Muscle layer of colon (tissue), 2 donors: ENCODE measurements at regions not wholly inside any gene's neighbourhood (a gene's known extent, or its start where the extent isn't known, plus 50 kb on each side); places are given as distances from the start of the nearest gene placed in this dataset.
"Not testable (repeated sequence)": the region's sequence is repeated elsewhere in the genome, so short reads cannot be mapped to it uniquely, and the experiment has no call there.

Experiments used
- H3K27ac ChIP-seq: one replicate; pipeline ENCODE4 v1.7.0; 2013; ENCODE audit warnings: low read depth, mild to moderate bottlenecking, low read length, moderate library complexity
- H3K27me3 ChIP-seq, 2 donors: one replicate each; pipeline ENCODE4 v1.7.0; 2013; ENCODE audit warnings: low read length in 2 of 2, mild to moderate bottlenecking in 2 of 2; ENCODE audit not compliant: insufficient read depth in 2 of 2, control insufficient read depth in 1 of 2
- H3K36me3 ChIP-seq: one replicate; pipeline ENCODE4 v1.7.0; 2013; ENCODE audit warnings: mild to moderate bottlenecking, low read length; ENCODE audit not compliant: insufficient read depth
- H3K4me1 ChIP-seq: one replicate; pipeline ENCODE4 v1.7.0; 2013; ENCODE audit warnings: mild to moderate bottlenecking, low read length; ENCODE audit not compliant: insufficient read depth
- H3K4me3 ChIP-seq, 2 donors: one replicate each; pipeline ENCODE4 v1.7.0; 2013; ENCODE audit warnings: low read length in 2 of 2, low read depth in 1 of 2, mild to moderate bottlenecking in 1 of 2, moderate library complexity in 1 of 2
- H3K9ac ChIP-seq: one replicate; pipeline ENCODE4 v1.7.0; 2013; ENCODE audit warnings: low read length
- H3K9me3 ChIP-seq: one replicate; pipeline ENCODE4 v1.7.0; 2013; ENCODE audit warnings: mild to moderate bottlenecking, low read length
- donor health status: abdominal sarcoma.
- donor health status: Adenocarcinoma of cecum.

DNA sequence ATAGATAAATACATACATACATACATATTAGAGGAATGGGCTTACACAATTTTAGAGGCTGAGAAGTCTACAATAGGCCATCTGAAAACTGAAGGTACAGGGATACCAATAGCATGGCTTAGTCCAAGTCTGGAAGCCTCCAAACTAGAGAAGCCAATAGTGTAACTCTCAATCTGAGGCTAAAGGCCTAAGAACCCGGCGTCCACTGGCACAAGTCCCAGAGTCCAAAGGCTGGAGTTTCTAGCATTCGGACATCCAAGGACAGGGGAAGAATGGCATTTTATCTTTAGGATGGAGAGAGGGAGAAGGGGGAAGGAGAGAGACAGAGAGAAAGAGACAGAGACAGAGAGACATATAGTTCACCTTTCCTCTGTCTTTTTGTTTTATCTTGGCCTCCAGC lies 63.7 kb upstream of the SYT4 start:
- Histone ChIP-seq H3K36me3 (no peaks in the 10 kb centered on the region), H3K9me3 (no peaks in the 10 kb centered on the region), H3K4me1 (no peaks in the 10 kb centered on the region), H3K27me3 (no peaks in the 10 kb centered on the region), H3K27ac (no peak overlapping the region), H3K4me3 (no peak overlapping the region), H3K9ac (no peak overlapping the region)

DNA sequence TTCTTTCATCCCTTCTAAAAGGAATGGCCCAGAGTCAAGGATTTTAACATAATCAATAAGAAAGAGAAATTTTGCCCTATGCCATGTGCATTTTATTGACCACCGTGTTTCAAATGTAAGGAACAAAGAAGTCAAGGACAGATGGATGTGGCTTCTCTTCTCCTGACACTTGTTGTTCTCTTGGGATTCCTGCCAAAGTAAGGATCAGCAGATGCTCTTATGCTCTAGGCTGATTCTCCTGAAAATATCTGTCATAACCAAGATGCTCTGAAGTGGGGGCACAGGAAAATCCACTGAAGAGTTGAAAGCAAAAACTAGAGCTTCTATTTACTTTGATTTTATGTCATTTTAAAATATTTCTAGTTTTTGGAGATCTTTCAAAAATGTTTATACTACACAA lies 72.9 kb upstream of the SYT4 start:
- Histone ChIP-seq H3K27me3 (no peaks in the 10 kb centered on the region), H3K9me3 (no peaks in the 10 kb centered on the region), H3K27ac (no peak overlapping the region), H3K4me3 (no peak overlapping the region), H3K36me3 (no peaks in the 10 kb centered on the region), H3K4me1 (no peaks in the 10 kb centered on the region), H3K9ac (no peak overlapping the region)

DNA sequence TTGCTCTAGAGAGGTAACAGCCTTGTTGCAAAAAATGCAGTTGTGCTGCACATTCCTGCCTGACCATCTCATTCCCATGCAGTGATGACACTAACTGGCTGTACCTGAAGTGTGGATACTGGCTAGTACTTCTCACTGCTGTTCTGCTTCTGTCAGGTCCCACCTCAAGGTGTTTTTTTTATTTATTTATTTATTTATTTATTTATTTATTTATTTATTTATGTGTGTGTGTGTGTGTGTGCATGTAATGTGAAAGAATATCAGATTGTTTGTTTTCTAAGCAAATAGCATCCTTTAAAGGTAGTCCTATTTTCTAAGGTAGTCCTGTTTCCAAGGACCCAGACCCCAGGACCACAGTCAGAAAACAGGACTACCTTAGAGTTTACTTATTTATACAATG lies 87.2 kb upstream of the SYT4 start:
- H3K4me1 ChIP-seq = no peaks in the 10 kb centered on the region
- H3K9ac ChIP-seq = no peak overlapping the region
- H3K4me3 ChIP-seq = no peak overlapping the region
- H3K9me3 ChIP-seq = no peaks in the 10 kb centered on the region
- no peak overlapping the region for H3K27ac ChIP-seq
- no peaks in the 10 kb centered on the region for H3K27me3 ChIP-seq
- no peaks in the 10 kb centered on the region for H3K36me3 ChIP-seq

DNA sequence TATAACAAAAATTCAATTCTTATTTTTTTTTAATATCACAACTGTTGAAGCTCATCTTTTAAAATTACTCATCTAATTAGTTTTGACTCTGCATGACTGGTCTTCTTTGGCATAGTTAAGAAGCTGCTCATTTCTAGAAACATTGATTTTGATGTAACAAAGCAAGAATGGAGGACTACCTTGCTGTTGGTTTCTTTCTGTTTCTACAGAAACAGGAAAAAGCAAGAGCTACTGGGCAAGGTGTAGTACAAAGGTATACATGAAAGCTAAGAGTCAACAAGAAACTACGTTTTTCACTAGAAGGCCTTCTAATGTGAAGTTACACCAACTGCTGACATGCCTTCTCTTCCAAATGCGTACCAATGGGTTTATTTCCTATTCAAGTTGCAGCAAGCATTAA lies 90.6 kb upstream of the SYT4 start:
- H3K4me3 ChIP-seq = no peak overlapping the region
- H3K9me3 ChIP-seq = no peaks in the 10 kb centered on the region
- no peak overlapping the region for H3K9ac ChIP-seq
- H3K27me3 ChIP-seq = no peaks in the 10 kb centered on the region
- H3K27ac ChIP-seq = no peak overlapping the region
- H3K4me1 ChIP-seq = no peaks in the 10 kb centered on the region
- H3K36me3 ChIP-seq = no peaks in the 10 kb centered on the region

DNA sequence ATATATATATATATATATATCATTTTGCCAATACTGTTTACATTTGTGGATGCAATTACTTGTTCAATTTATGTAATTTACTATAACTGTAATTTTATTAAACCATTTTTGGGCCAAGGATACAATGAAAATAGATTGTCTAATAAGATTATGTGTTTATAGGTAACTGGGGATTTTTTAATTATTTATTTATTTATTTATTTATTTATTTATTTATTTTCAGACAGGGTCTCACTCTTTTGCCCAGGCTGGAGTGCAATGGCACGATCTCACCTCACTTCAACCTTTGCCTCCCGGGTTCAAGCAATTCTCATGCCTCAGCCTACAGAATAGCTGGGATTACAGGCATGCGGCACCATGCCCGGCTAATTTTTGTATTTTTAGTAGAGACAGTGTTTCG lies 92.0 kb upstream of the SYT4 start:
- H3K4me1 ChIP-seq = not testable (repeated sequence)

DNA sequence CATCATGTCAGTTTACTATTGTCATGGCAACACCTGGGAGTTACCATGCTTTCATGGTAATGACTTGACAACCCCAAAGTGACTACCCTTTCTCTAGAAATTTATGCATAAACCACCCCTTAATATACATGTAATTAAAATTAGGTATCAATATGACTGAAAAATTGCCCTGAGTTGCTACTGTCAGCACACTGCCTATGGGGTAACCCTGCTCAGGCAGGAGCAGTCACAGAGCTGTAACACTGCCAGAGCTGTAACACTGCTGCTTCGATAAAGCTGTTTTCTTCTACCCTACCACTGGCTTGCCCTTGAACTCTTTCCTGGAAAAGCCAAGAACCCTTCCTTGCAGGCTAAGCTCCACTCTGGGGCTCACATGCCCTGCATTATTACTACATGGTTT lies 95.5 kb upstream of the SYT4 start:
- no peaks in the 10 kb centered on the region for H3K36me3 ChIP-seq
- no peak overlapping the region for H3K9ac ChIP-seq
- H3K4me1 ChIP-seq = no peaks in the 10 kb centered on the region
- H3K27ac ChIP-seq = no peak overlapping the region
- no peaks in the 10 kb centered on the region for H3K9me3 ChIP-seq
- H3K4me3 ChIP-seq = no peak overlapping the region
- H3K27me3 ChIP-seq = no peaks in the 10 kb centered on the region

More for the DNA sequence above, 92.0 kb upstream of the SYT4 start:
- H3K27ac ChIP-seq, H3K36me3 ChIP-seq, H3K9ac ChIP-seq, H3K27me3 ChIP-seq, H3K4me3 ChIP-seq, H3K9me3 ChIP-seq: not testable (repeated sequence)

DNA sequence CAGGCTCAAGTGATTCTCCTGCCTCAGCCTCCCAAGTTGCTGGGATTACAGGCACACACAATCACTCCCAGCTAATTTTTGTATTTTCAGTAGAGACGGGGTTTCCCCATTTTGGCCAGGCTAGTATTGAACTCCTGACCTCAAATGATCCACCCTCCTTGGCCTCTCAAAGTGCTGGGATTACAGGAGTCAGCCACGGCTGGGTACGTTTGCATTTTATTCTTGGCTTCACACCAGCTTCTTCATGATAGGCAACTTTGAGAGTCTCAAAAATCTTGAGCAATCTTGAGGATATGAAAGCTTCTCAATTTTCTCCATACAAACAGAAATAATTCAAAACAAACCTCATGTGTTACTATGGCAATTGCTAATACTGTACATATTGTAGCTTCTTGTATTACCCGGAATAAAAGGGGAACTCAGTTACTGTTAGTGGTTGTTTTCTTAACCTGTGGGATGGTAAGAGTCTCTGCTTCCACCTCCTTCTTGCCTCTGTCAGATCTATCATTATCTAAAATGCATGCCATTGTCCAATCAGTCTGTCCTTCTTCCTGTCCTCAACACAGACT lies 102.9 kb upstream of the SYT4 start:
- no peaks in the 10 kb centered on the region for H3K36me3 ChIP-seq
- no peaks in the 10 kb centered on the region for H3K9me3 ChIP-seq
- H3K4me3 ChIP-seq = no peak overlapping the region

DNA sequence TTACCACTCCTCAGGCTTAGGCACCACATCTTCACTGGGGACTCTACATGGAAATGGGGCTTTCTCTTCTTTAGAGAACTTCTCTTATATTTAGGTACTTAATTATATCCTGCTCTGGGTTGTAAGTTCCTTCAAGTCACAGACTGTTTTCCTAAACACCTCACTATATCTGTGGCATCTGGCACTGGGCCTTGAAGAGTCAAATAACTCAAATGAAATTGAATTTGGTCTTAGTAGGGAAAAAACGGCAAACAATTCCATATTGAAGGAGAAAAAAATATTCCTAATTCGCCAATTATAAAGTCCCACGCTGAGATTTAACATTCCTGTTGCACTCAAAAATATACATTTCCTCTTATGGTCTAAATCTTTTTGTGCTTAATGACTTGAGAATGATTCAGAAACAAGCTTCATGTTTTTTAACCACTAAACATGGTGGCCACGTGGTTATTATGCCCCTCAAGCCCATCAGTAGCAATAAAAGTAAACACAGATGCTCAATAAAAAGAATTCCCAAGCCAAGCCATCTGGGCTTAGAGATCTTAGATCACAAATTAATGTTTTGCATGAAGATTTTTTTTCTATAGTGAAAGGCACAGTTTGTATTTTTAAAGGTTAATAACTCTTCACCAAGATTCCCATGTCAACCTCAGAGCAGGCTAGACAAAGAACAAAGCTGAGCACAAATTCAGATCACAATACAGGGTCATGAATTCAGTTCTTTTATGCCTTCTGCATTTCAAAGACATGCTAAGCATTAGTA lies 105.5 kb upstream of the SYT4 start:
- H3K27me3 ChIP-seq = no peaks in the 10 kb centered on the region
- H3K9me3 ChIP-seq = no peaks in the 10 kb centered on the region
- no peak overlapping the region for H3K4me3 ChIP-seq
- H3K27ac ChIP-seq = no peak overlapping the region
- H3K9ac ChIP-seq = no peak overlapping the region
- H3K4me1 ChIP-seq = no peaks in the 10 kb centered on the region
- H3K36me3 ChIP-seq = no peaks in the 10 kb centered on the region

More for the DNA sequence above, 102.9 kb upstream of the SYT4 start:
- Histone ChIP-seq H3K4me1 (no peaks in the 10 kb centered on the region), H3K27ac (no peak overlapping the region), H3K9ac (no peak overlapping the region), H3K27me3 (no peaks in the 10 kb centered on the region)

DNA sequence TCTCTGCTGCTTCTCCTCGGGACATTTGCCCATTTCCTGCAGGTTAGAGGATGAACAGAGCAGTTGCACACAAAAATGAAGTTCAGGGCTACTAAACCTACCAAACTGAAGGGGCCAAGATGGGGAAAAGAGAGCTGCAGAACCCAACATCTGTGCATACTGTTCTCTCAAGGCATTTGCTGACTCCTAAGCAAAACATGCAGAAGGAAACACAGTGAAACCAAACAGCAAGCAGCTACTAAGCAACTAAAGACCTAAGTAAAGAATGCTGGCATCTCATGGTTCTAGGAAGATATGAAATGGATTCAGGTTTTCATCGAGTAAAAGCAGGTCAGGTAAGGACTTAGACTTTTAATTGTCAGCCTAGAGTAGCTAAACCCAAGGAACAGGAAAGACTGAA lies 111.9 kb upstream of the SYT4 start:
- H3K27me3 ChIP-seq = no peaks in the 10 kb centered on the region
- no peaks in the 10 kb centered on the region for H3K9me3 ChIP-seq
- no peaks in the 10 kb centered on the region for H3K36me3 ChIP-seq
- no peak overlapping the region for H3K9ac ChIP-seq
- no peak overlapping the region for H3K27ac ChIP-seq
- peaks cover 3% of the 10 kb centered on the region for H3K4me1 ChIP-seq
- no peak overlapping the region for H3K4me3 ChIP-seq

DNA sequence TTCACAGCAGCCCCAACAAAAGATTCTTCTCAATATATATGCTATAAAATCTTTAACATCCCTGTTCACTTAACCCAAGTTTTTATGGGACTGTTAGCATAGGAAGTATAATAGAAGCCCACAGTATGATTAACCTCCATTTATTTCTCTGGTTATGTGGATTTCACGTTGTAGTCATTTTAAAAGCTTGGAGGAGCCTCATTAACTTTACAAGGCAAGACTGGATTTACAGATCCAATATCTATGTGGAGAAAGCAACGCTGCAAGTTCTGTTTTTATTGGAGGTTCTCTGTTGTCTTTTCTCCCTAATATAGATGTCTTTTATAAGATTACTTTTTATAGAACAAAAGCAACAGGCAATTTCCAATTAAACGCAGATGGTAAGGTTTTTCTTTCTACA lies 114.9 kb upstream of the SYT4 start:
- Histone ChIP-seq H3K27ac (no peak overlapping the region), H3K9ac (no peak overlapping the region), H3K36me3 (no peaks in the 10 kb centered on the region), H3K4me3 (no peak overlapping the region), H3K27me3 (no peaks in the 10 kb centered on the region), H3K4me1 (peaks cover 3% of the 10 kb centered on the region), H3K9me3 (no peaks in the 10 kb centered on the region)

DNA sequence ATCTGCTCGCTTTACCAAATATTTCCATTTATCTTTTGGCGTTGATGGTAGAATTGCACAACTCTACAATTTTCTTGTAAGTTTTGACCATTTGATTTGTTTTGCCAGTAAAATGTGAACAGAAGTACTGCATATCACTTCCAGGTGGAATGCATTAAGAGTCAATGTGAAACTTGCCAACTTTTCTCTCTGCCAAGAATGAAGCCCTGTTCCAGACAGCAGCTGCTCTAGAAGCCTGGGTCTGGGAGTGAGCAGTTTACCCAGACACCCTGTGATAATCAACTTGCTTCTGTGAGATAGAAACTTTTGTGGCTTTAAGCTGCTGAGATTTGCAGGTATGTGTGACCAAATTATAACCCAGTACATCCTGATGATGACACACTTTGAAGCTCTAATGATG lies 115.9 kb upstream of the SYT4 start:
- H3K9me3 ChIP-seq = no peaks in the 10 kb centered on the region
- H3K4me3 ChIP-seq = no peak overlapping the region
- no peaks in the 10 kb centered on the region for H3K36me3 ChIP-seq

DNA sequence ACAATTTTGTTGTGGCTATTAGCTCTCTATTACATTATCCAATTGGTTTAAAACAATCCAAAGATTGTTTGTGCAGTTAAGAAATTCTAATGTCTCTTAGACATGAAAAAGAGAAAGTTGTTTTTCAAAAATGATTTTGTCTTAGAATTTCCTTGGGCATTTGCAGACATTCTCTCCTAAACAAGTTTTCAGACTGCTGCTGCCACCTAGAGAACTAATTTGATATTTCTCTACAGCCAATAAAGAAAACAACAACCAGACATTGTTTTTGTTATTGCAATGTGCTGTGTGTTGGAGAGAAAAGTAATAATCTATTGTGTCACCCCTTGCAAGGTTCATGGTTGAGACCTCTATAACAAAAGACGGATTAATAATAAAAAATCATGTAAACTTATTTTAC lies 119.0 kb upstream of the SYT4 start:
- no peak overlapping the region for H3K27ac ChIP-seq
- no peak overlapping the region for H3K9ac ChIP-seq
- H3K36me3 ChIP-seq = no peaks in the 10 kb centered on the region
- no peaks in the 10 kb centered on the region for H3K27me3 ChIP-seq
- H3K4me1 ChIP-seq = peaks cover 3% of the 10 kb centered on the region
- no peaks in the 10 kb centered on the region for H3K9me3 ChIP-seq
- no peak overlapping the region for H3K4me3 ChIP-seq

More for the DNA sequence above, 115.9 kb upstream of the SYT4 start:
- H3K9ac ChIP-seq = no peak overlapping the region
- no peak overlapping the region for H3K27ac ChIP-seq
- peaks cover 3% of the 10 kb centered on the region for H3K4me1 ChIP-seq
- no peaks in the 10 kb centered on the region for H3K27me3 ChIP-seq
